ENCODE measurements at regions not wholly inside any gene's neighbourhood (a gene's known extent, or its start where the extent isn't known, plus 50 kb on each side); places are given as distances from the start of the nearest gene placed in this dataset.
"Not testable (repeated sequence)": the region's sequence is repeated elsewhere in the genome, so short reads cannot be mapped to it uniquely, and the experiment has no call there.

GRCh38 chrX:47302396-47302795 lies 68.0 kb upstream of the ZNF157 start:
- no peak for DNase-seq (ENCODE audit: low spot score)

- not testable (repeated sequence) for DNase-seq (ENCODE audit: low spot score)
Measured at GRCh38 chrX:47306471-47307023, 63.8 kb upstream of the ZNF157 start.

- peak; percentile 70 for DNase-seq (ENCODE audit: low spot score)
Measured at GRCh38 chrX:47311932-47312774, 58.2 kb upstream of the ZNF157 start.

DNA sequence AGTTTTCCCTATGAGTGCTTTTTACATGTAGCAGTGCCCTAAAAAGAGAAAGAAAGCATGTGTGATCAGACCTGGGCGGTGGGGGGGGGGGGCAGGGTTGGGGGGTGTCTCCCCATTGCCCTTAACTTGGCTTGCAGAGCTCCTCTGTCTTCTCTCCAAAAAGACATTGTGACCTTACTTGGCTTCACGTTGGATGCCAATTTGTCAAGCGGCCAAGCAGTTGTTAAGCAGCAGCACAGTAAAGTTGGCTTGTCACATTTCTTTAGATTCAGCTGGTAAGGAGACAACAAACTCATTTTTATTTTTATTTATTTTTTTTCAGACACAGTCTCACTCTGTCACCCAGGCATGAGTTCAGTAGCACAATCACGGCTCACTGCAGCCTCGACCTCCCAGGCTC lies 57.3 kb upstream of the ZNF157 start:
- DNase-seq (ENCODE audit: low spot score), result no peak

- no peak for DNase-seq (ENCODE audit: low spot score)
Measured at GRCh38 chrX:47316276-47317025, 53.9 kb upstream of the ZNF157 start.

Measured in cerebellar cortex (tissue), 1 donor.